ENCODE measurements at regions not wholly inside any gene's neighbourhood (a gene's known extent, or its start where the extent isn't known, plus 50 kb on each side); places are given as distances from the start of the nearest gene placed in this dataset.

DNA sequence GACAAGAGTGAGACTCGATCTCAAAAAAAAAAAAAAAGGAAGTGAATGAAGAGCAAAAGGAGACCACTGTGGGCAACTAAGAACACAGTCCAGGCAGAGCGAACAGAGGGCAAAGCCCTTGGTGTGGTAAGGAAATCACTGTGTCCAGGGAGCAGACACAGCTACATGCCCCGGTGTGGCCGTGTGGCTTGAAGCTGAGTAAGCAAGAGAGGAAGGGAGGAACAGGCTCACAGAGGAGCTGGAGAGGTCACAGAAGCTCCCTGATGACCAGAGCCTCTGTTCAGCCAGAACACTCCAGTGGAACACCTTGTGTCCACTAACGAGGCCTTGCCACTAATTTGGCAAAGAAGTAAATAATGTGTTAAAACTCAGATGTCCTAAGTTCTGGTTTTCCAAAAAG is 60.6 kb upstream of the GATA2 start:
- H3K9me3 ChIP-seq (replicated peaks): no peaks in the 10 kb centered on the region
- H3K27ac ChIP-seq (replicated peaks): peak overlapping the region; percentile 86
- peaks cover 55% of the 10 kb centered on the region for H3K27me3 ChIP-seq (ENCODE audit: low read depth)
- no peaks in the 10 kb centered on the region for H3K36me3 ChIP-seq
- TF ChIP-seq, protein P1, sequence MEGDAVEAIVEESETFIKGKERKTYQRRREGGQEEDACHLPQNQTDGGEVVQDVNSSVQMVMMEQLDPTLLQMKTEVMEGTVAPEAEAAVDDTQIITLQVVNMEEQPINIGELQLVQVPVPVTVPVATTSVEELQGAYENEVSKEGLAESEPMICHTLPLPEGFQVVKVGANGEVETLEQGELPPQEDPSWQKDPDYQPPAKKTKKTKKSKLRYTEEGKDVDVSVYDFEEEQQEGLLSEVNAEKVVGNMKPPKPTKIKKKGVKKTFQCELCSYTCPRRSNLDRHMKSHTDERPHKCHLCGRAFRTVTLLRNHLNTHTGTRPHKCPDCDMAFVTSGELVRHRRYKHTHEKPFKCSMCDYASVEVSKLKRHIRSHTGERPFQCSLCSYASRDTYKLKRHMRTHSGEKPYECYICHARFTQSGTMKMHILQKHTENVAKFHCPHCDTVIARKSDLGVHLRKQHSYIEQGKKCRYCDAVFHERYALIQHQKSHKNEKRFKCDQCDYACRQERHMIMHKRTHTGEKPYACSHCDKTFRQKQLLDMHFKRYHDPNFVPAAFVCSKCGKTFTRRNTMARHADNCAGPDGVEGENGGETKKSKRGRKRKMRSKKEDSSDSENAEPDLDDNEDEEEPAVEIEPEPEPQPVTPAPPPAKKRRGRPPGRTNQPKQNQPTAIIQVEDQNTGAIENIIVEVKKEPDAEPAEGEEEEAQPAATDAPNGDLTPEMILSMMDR (IDR thresholded peaks at IDR 0.05; ENCODE audit: borderline replicate concordance): no peak
- H3K4me3 ChIP-seq: no peak overlapping the region
- peaks cover 52% of the 10 kb centered on the region for H3K4me1 ChIP-seq
- DNase-seq: no peak
- intact Hi-C loops (cut with micrococcal nuclease): no loop called here

DNA sequence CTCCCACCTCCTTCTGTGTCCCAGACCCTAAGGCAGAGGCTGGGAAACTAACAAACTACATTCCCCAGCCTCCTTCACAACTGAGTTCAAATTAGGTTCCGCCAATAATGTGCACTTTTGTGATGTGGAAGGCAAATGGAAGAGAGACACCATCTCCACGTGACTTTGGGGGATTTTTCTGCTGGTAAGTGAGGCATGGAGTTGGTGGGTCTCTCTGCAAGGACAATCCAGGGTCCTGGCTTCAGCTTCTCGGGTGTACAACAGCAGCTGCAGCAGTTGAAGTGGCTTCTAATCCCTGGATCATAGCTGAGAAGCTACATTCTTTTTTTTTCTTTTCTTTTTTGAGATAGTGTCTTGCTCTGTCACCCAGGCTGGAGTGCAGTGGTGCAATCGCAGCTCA is 58.9 kb upstream of the GATA2 start:
- H3K4me1 ChIP-seq: peaks cover 64% of the 10 kb centered on the region
- no peak for DNase-seq
- H3K27me3 ChIP-seq (ENCODE audit: low read depth): peaks cover 39% of the 10 kb centered on the region
- no peaks in the 10 kb centered on the region for H3K36me3 ChIP-seq
- H3K9me3 ChIP-seq (replicated peaks): no peaks in the 10 kb centered on the region
- intact Hi-C loops (cut with micrococcal nuclease): no loop called here
- no peak overlapping the region for H3K4me3 ChIP-seq
- H3K27ac ChIP-seq (replicated peaks): no peak overlapping the region
- TF ChIP-seq, protein P1 (IDR thresholded peaks at IDR 0.05; ENCODE audit: borderline replicate concordance): no peak

DNA sequence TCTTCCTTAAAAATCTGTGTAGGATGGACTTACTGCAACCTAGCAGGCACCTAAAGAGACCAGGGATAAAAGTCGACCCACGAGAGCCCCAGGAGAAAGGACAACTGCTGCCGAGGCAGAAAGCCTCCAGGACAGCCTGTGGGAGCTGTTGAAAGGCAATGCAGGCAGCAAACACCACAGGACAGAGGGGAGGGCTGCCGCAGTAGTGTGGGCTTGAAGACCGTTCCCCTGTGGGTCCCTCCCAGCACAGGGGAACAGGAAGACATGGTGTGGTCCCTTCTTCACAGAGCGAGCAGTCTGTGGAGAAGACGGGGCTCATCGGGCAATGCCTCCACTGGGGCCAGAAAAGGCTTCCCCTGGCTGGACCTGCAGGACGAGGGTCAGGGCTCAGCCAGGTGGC is 58.5 kb upstream of the GATA2 start:
- H3K9me3 ChIP-seq (replicated peaks): no peaks in the 10 kb centered on the region
- H3K4me3 ChIP-seq: no peak overlapping the region
- no peak overlapping the region for H3K27ac ChIP-seq (replicated peaks)
- no peak for DNase-seq
- intact Hi-C loops (cut with micrococcal nuclease): no loop called here
- H3K36me3 ChIP-seq: no peaks in the 10 kb centered on the region
- TF ChIP-seq, protein P1 (IDR thresholded peaks at IDR 0.05; ENCODE audit: borderline replicate concordance): no peak
- peaks cover 35% of the 10 kb centered on the region for H3K27me3 ChIP-seq (ENCODE audit: low read depth)
- H3K4me1 ChIP-seq: peaks cover 62% of the 10 kb centered on the region

DNA sequence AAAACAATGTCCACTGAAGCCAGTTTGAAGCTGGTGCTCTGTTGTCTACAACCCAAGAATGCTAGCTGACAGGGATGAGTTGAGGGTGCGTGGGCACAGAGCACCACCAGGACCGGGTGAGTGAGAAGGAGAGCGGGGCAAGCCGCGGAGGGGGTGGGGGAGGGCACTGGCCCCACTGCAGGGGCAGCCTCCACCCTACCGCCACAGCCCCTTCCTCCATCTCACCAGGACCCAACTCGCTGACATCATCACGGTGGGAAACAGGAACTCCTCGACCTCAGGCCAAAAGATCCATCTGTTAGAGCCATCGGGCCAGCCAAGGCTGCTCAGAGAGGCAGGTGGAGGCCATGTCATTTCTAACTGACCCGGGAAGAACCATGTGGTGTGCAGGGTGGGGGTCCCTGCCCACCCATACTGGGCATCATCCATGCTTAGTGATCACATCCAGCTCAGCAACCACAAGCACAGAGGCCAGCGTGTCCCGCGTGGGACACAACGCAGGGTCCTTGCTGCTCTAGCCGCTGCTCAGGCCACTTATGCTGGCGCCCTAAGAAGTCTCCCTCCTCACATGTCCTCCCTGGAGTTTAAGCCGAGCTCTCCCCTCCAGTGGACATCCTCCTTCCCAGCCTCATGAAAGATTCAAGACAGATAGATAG is 57.6 kb upstream of the GATA2 start:
- Histone ChIP-seq H3K9me3 (replicated peaks) (no peaks in the 10 kb centered on the region), H3K4me3 (no peak overlapping the region), H3K27ac (replicated peaks) (peak overlapping the region; percentile 73), H3K4me1 (peaks cover 53% of the 10 kb centered on the region), H3K36me3 (no peaks in the 10 kb centered on the region), H3K27me3 (ENCODE audit: low read depth) (peaks cover 27% of the 10 kb centered on the region)
- intact Hi-C loops (cut with micrococcal nuclease): no loop called here
- TF ChIP-seq, protein P1 (IDR thresholded peaks at IDR 0.05; ENCODE audit: borderline replicate concordance): no peak
- DNase-seq: no peak

DNA sequence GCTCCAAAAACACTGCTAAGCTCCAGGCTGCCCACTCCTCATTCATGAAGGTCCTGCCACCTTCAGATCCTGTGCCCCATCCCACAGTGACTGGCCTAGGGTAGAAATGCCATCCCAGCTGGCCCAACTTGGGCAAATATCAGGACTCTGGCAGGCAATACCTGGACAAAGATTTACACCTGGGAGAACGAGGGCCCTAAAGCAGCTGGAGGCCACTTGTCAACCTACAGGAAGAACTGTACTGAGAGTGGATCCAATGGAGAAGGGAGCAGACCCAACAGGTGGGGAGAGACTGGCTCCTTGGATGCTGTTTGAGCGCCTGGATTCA is 57.1 kb upstream of the GATA2 start:
- Histone ChIP-seq H3K36me3 (no peaks in the 10 kb centered on the region), H3K27ac (replicated peaks) (peak overlapping the region; percentile 73), H3K4me3 (no peak overlapping the region), H3K27me3 (ENCODE audit: low read depth) (peaks cover 22% of the 10 kb centered on the region), H3K9me3 (replicated peaks) (no peaks in the 10 kb centered on the region), H3K4me1 (peaks cover 50% of the 10 kb centered on the region)
- TF ChIP-seq, protein P1 (IDR thresholded peaks at IDR 0.05; ENCODE audit: borderline replicate concordance): no peak
- intact Hi-C loops (cut with micrococcal nuclease): no loop called here
- DNase-seq: no peak

All from left ventricle myocardium inferior (tissue), 1 donor.